ENCODE measurements at regions not wholly inside any gene's neighbourhood (a gene's known extent, or its start where the extent isn't known, plus 50 kb on each side); places are given as distances from the start of the nearest gene placed in this dataset.
"Not testable (repeated sequence)": the region's sequence is repeated elsewhere in the genome, so short reads cannot be mapped to it uniquely, and the experiment has no call there.

GRCh38 chr10:109587366-109587765 is 335.9 kb downstream of the XPNPEP1 start:
- no peaks in the 10 kb centered on the region for H3K9me3 ChIP-seq (ENCODE audit: low read length)
- H3K27me3 ChIP-seq (ENCODE audit: insufficient read depth, low read depth, low read length): no peaks in the 10 kb centered on the region
- no peak overlapping the region for H3K27ac ChIP-seq (ENCODE audit: low read length)
- no peaks in the 10 kb centered on the region for H3F3A ChIP-seq (ENCODE audit: insufficient read depth, low read length, poor library complexity, severe bottlenecking)
- no peaks in the 10 kb centered on the region for H3K9me2 ChIP-seq (ENCODE audit: insufficient read depth, low read length)
- H3K79me2 ChIP-seq (replicated peaks; ENCODE audit: insufficient read depth, low read length): no peaks in the 10 kb centered on the region
- H3K36me3 ChIP-seq (ENCODE audit: insufficient read depth, low read length): no peaks in the 10 kb centered on the region
- no peak overlapping the region for H3K9ac ChIP-seq (ENCODE audit: low read length)
- H4K20me1 ChIP-seq (ENCODE audit: insufficient read depth): no peaks in the 10 kb centered on the region
- no peak overlapping the region for H2AFZ ChIP-seq (ENCODE audit: low read depth, low read length)
- H3K4me2 ChIP-seq (ENCODE audit: low read length): no peak overlapping the region
- H3K4me3 ChIP-seq (ENCODE audit: low read length): no peak overlapping the region
- TF ChIP-seq TAF1 (IDR thresholded peaks at IDR 0.05; ENCODE audit: low read depth) (no peak), SMC3 (conservative IDR thresholded peaks at IDR 0.05; ENCODE audit: poor library complexity) (no peak), RAD21 (conservative IDR thresholded peaks at IDR 0.05) (no peak), CTCF (IDR thresholded peaks at IDR 0.05; ENCODE audit: poor library complexity, severe bottlenecking) (no peak), EP300 (conservative IDR thresholded peaks at IDR 0.05; ENCODE audit: poor library complexity, severe bottlenecking) (no peak), MXI1 (conservative IDR thresholded peaks at IDR 0.05; ENCODE audit: poor library complexity, severe bottlenecking) (no peak), POLR2AphosphoS5 (IDR thresholded peaks at IDR 0.05) (no peak), EZH2 (IDR thresholded peaks at IDR 0.05; ENCODE audit: borderline replicate concordance, insufficient read depth, low read length, poor library complexity, severe bottlenecking) (no peak)
- TF ChIP-seq, protein P1, sequence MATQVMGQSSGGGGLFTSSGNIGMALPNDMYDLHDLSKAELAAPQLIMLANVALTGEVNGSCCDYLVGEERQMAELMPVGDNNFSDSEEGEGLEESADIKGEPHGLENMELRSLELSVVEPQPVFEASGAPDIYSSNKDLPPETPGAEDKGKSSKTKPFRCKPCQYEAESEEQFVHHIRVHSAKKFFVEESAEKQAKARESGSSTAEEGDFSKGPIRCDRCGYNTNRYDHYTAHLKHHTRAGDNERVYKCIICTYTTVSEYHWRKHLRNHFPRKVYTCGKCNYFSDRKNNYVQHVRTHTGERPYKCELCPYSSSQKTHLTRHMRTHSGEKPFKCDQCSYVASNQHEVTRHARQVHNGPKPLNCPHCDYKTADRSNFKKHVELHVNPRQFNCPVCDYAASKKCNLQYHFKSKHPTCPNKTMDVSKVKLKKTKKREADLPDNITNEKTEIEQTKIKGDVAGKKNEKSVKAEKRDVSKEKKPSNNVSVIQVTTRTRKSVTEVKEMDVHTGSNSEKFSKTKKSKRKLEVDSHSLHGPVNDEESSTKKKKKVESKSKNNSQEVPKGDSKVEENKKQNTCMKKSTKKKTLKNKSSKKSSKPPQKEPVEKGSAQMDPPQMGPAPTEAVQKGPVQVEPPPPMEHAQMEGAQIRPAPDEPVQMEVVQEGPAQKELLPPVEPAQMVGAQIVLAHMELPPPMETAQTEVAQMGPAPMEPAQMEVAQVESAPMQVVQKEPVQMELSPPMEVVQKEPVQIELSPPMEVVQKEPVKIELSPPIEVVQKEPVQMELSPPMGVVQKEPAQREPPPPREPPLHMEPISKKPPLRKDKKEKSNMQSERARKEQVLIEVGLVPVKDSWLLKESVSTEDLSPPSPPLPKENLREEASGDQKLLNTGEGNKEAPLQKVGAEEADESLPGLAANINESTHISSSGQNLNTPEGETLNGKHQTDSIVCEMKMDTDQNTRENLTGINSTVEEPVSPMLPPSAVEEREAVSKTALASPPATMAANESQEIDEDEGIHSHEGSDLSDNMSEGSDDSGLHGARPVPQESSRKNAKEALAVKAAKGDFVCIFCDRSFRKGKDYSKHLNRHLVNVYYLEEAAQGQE (IDR thresholded peaks at IDR 0.05; ENCODE audit: borderline replicate concordance): no peak

- no peak for TF ChIP-seq CTCF (IDR thresholded peaks at IDR 0.05; ENCODE audit: poor library complexity, severe bottlenecking)
These were observed 366.9 kb downstream of the XPNPEP1 start for GRCh38 chr10:109556399-109556798.

GRCh38 chr10:109542050-109542603 is 381.2 kb downstream of the XPNPEP1 start:
- not testable (repeated sequence) for H3K27ac ChIP-seq (ENCODE audit: low read length); H2AFZ ChIP-seq (ENCODE audit: low read depth, low read length); H3F3A ChIP-seq (ENCODE audit: insufficient read depth, low read length, poor library complexity, severe bottlenecking); H3K9me3 ChIP-seq (ENCODE audit: low read length); H4K20me1 ChIP-seq (ENCODE audit: insufficient read depth); H3K9ac ChIP-seq (ENCODE audit: low read length); H3K4me3 ChIP-seq (ENCODE audit: low read length); H3K79me2 ChIP-seq (replicated peaks; ENCODE audit: insufficient read depth, low read length); H3K27me3 ChIP-seq (ENCODE audit: insufficient read depth, low read depth, low read length); H3K9me2 ChIP-seq (ENCODE audit: insufficient read depth, low read length); H3K4me2 ChIP-seq (ENCODE audit: low read length); H3K36me3 ChIP-seq (ENCODE audit: insufficient read depth, low read length)

More at GRCh38 chr10:109556399-109556798, 366.9 kb downstream of the XPNPEP1 start:
- no peaks in the 10 kb centered on the region for H3K27me3 ChIP-seq (ENCODE audit: insufficient read depth, low read depth, low read length)
- H4K20me1 ChIP-seq (ENCODE audit: insufficient read depth): no peaks in the 10 kb centered on the region
- no peaks in the 10 kb centered on the region for H3K36me3 ChIP-seq (ENCODE audit: insufficient read depth, low read length)
- no peaks in the 10 kb centered on the region for H3K79me2 ChIP-seq (replicated peaks; ENCODE audit: insufficient read depth, low read length)
- H3K9me3 ChIP-seq (ENCODE audit: low read length): no peaks in the 10 kb centered on the region
- H3K9ac ChIP-seq (ENCODE audit: low read length): no peak overlapping the region
- no peaks in the 10 kb centered on the region for H3K9me2 ChIP-seq (ENCODE audit: insufficient read depth, low read length)
- no peak overlapping the region for H3K27ac ChIP-seq (ENCODE audit: low read length)
- H3K4me3 ChIP-seq (ENCODE audit: low read length): no peak overlapping the region
- H3K4me2 ChIP-seq (ENCODE audit: low read length): no peak overlapping the region
- H3F3A ChIP-seq (ENCODE audit: insufficient read depth, low read length, poor library complexity, severe bottlenecking): no peaks in the 10 kb centered on the region
- H2AFZ ChIP-seq (ENCODE audit: low read depth, low read length): no peak overlapping the region
